ENCODE measurements at regions not wholly inside any gene's neighbourhood (a gene's known extent, or its start where the extent isn't known, plus 50 kb on each side); places are given as distances from the start of the nearest gene placed in this dataset.
A peak's percentile ranks its signal among the peaks of the same experiment; 100 is the strongest.

- DNase-seq, result no peak
Measured at GRCh38 chr1:101290922-101291561, 54.2 kb downstream of the S1PR1 start.

GRCh38 chr1:101291562-101292380 lies 55.0 kb downstream of the S1PR1 start:
- peak; percentile 75 for DNase-seq

- peak; percentile 84 for DNase-seq
Measured at GRCh38 chr1:101293461-101294051, 56.7 kb downstream of the S1PR1 start.

GRCh38 chr1:101295209-101295608 lies 58.4 kb downstream of the S1PR1 start:
- DNase-seq, result no peak

GRCh38 chr1:101298663-101299062 lies 61.8 kb downstream of the S1PR1 start:
- no peak for DNase-seq

GRCh38 chr1:101299141-101299540 lies 62.3 kb downstream of the S1PR1 start:
- no peak for DNase-seq

GRCh38 chr1:101299710-101300109 lies 62.9 kb downstream of the S1PR1 start:
- no peak for DNase-seq

- no peak for DNase-seq
Measured at GRCh38 chr1:101300916-101301315, 64.1 kb downstream of the S1PR1 start.

- DNase-seq, result no peak
Measured at GRCh38 chr1:101301446-101302057, 64.7 kb downstream of the S1PR1 start.

- no peak for DNase-seq
Measured at GRCh38 chr1:101302831-101303511, 66.2 kb downstream of the S1PR1 start.

GRCh38 chr1:101307985-101308689 lies 71.3 kb downstream of the S1PR1 start:
- no peak for DNase-seq

- DNase-seq, result no peak
Measured at GRCh38 chr1:101308935-101309333, 72.1 kb downstream of the S1PR1 start.

- peak; percentile 87 for DNase-seq
Measured at GRCh38 chr1:101309334-101310311, 72.8 kb downstream of the S1PR1 start.

GRCh38 chr1:101310506-101310905 lies 73.7 kb downstream of the S1PR1 start:
- DNase-seq, result no peak

- no peak for DNase-seq
Measured at GRCh38 chr1:101311146-101311920, 74.5 kb downstream of the S1PR1 start.

GRCh38 chr1:101312147-101312546 lies 75.3 kb downstream of the S1PR1 start:
- DNase-seq, result no peak

- no peak for DNase-seq
Measured at GRCh38 chr1:101313356-101313755, 76.5 kb downstream of the S1PR1 start.

- peak; percentile 70 for DNase-seq
Measured at GRCh38 chr1:101314244-101314643, 77.4 kb downstream of the S1PR1 start.

- no peak for DNase-seq
Measured at GRCh38 chr1:101316256-101316655, 79.4 kb downstream of the S1PR1 start.

- DNase-seq, result no peak
Measured at GRCh38 chr1:101316799-101317198, 80.0 kb downstream of the S1PR1 start.
